NAMALWA (cell line): ENCODE measurements at regions not wholly inside any gene's neighbourhood (a gene's known extent, or its start where the extent isn't known, plus 50 kb on each side); places are given as distances from the start of the nearest gene placed in this dataset.
"Not testable (repeated sequence)": the region's sequence is repeated elsewhere in the genome, so short reads cannot be mapped to it uniquely, and the experiment has no call there.

Source experiments
- DNase-seq: peaks from one replicate; pipeline ENCODE4 v3.0.0-alpha.2; 2015; ENCODE audit warnings: low spot score

- no peak for DNase-seq
These were observed 609.5 kb upstream of the VRK2 start for GRCh38 chr2:57437077-57437476.

- no peak for DNase-seq
These were observed 606.2 kb upstream of the VRK2 start for GRCh38 chr2:57440437-57440836.

- DNase-seq: no peak
These were observed 603.5 kb upstream of the VRK2 start for GRCh38 chr2:57443086-57443485.

- DNase-seq: no peak
These were observed 602.6 kb upstream of the VRK2 start for GRCh38 chr2:57443973-57444521.

GRCh38 chr2:57444752-57445430, 601.7 kb upstream of the VRK2 start:
- no peak for DNase-seq

- no peak for DNase-seq
These were observed 597.8 kb upstream of the VRK2 start for GRCh38 chr2:57448816-57449215.

- no peak for DNase-seq
These were observed 596.4 kb upstream of the VRK2 start for GRCh38 chr2:57450170-57450569.

GRCh38 chr2:57452634-57453033, 594.0 kb upstream of the VRK2 start:
- no peak for DNase-seq

- DNase-seq: no peak
These were observed 592.7 kb upstream of the VRK2 start for GRCh38 chr2:57453945-57454344.

GRCh38 chr2:57460396-57461276, 586.0 kb upstream of the VRK2 start:
- no peak for DNase-seq

- no peak for DNase-seq
These were observed 585.0 kb upstream of the VRK2 start for GRCh38 chr2:57461624-57462023.

GRCh38 chr2:57465067-57465466, 581.5 kb upstream of the VRK2 start:
- DNase-seq: no peak

GRCh38 chr2:57465967-57466366, 580.6 kb upstream of the VRK2 start:
- no peak for DNase-seq

- no peak for DNase-seq
These were observed 571.2 kb upstream of the VRK2 start for GRCh38 chr2:57475391-57475790.

- no peak for DNase-seq
These were observed 566.6 kb upstream of the VRK2 start for GRCh38 chr2:57479981-57480380.

- DNase-seq: no peak
These were observed 558.5 kb upstream of the VRK2 start for GRCh38 chr2:57488061-57488460.

- DNase-seq: peak; percentile 3
These were observed 555.9 kb upstream of the VRK2 start for GRCh38 chr2:57490741-57491140.

- no peak for DNase-seq
These were observed 555.4 kb upstream of the VRK2 start for GRCh38 chr2:57491213-57491612.

- not testable (repeated sequence) for DNase-seq
These were observed 552.6 kb upstream of the VRK2 start for GRCh38 chr2:57493966-57494365.

GRCh38 chr2:57497489-57498096, 549.0 kb upstream of the VRK2 start:
- peak; percentile 71 for DNase-seq

GRCh38 chr2:57504787-57505186, 541.8 kb upstream of the VRK2 start:
- DNase-seq: no peak

- no peak for DNase-seq
These were observed 537.4 kb upstream of the VRK2 start for GRCh38 chr2:57509189-57509588.

- DNase-seq: peak; percentile 22
These were observed 535.9 kb upstream of the VRK2 start for GRCh38 chr2:57510704-57511103.
